ENCODE measurements at regions not wholly inside any gene's neighbourhood (a gene's known extent, or its start where the extent isn't known, plus 50 kb on each side); places are given as distances from the start of the nearest gene placed in this dataset.

DNA sequence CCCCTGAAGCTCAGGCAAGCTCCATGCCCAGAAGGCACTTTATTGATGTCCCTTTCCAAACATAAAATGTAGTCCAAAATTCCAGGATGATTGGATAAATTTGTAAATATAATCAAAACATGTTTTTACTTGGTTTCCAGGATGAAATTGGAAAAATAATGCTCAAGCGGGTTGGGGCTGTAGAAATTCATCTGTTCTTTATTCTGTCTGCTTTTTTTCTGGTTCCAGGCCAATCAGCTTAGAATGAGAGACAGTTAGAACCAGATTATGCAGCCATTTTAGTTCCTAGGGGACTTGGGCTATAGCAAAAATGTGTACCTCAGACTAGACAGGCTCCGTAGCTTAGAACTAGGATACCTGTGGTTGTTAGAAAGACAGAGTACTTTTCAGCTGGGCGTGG, 450.8 kb downstream of the MCTP2 start:
- TF ChIP-seq, protein P1, sequence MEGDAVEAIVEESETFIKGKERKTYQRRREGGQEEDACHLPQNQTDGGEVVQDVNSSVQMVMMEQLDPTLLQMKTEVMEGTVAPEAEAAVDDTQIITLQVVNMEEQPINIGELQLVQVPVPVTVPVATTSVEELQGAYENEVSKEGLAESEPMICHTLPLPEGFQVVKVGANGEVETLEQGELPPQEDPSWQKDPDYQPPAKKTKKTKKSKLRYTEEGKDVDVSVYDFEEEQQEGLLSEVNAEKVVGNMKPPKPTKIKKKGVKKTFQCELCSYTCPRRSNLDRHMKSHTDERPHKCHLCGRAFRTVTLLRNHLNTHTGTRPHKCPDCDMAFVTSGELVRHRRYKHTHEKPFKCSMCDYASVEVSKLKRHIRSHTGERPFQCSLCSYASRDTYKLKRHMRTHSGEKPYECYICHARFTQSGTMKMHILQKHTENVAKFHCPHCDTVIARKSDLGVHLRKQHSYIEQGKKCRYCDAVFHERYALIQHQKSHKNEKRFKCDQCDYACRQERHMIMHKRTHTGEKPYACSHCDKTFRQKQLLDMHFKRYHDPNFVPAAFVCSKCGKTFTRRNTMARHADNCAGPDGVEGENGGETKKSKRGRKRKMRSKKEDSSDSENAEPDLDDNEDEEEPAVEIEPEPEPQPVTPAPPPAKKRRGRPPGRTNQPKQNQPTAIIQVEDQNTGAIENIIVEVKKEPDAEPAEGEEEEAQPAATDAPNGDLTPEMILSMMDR (IDR thresholded peaks at IDR 0.05): no peak
- TF ChIP-seq SMAD3 (CRISPR knock-in tag; IDR thresholded peaks at IDR 0.05; ENCODE audit: borderline replicate concordance) (no peak), TCF7 (CRISPR knock-in tag; IDR thresholded peaks at IDR 0.05; ENCODE audit: low read depth) (no peak), NFYB (CRISPR knock-in tag; conservative IDR thresholded peaks at IDR 0.05; ENCODE audit: low read depth) (no peak), SP1 (CRISPR knock-in tag; conservative IDR thresholded peaks at IDR 0.05) (no peak), CREB1 (CRISPR knock-in tag; IDR thresholded peaks at IDR 0.05) (no peak), NR3C1 (CRISPR knock-in tag; conservative IDR thresholded peaks at IDR 0.05; ENCODE audit: low read depth) (no peak)
- TF ChIP-seq, protein P2, sequence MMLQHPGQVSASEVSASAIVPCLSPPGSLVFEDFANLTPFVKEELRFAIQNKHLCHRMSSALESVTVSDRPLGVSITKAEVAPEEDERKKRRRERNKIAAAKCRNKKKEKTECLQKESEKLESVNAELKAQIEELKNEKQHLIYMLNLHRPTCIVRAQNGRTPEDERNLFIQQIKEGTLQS (CRISPR knock-in tag; conservative IDR thresholded peaks at IDR 0.05): no peak
- TF ChIP-seq, protein P3, sequence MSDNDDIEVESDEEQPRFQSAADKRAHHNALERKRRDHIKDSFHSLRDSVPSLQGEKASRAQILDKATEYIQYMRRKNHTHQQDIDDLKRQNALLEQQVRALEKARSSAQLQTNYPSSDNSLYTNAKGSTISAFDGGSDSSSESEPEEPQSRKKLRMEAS (CRISPR knock-in tag; IDR thresholded peaks at IDR 0.05): no peak
- TF ChIP-seq, protein P4, sequence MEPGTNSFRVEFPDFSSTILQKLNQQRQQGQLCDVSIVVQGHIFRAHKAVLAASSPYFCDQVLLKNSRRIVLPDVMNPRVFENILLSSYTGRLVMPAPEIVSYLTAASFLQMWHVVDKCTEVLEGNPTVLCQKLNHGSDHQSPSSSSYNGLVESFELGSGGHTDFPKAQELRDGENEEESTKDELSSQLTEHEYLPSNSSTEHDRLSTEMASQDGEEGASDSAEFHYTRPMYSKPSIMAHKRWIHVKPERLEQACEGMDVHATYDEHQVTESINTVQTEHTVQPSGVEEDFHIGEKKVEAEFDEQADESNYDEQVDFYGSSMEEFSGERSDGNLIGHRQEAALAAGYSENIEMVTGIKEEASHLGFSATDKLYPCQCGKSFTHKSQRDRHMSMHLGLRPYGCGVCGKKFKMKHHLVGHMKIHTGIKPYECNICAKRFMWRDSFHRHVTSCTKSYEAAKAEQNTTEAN (CRISPR knock-in tag; IDR thresholded peaks at IDR 0.05): no peak
- TF ChIP-seq, protein P5, sequence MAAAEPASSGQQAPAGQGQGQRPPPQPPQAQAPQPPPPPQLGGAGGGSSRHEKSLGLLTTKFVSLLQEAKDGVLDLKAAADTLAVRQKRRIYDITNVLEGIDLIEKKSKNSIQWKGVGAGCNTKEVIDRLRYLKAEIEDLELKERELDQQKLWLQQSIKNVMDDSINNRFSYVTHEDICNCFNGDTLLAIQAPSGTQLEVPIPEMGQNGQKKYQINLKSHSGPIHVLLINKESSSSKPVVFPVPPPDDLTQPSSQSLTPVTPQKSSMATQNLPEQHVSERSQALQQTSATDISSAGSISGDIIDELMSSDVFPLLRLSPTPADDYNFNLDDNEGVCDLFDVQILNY (CRISPR knock-in tag; IDR thresholded peaks at IDR 0.05): no peak
- TF ChIP-seq, protein P6, sequence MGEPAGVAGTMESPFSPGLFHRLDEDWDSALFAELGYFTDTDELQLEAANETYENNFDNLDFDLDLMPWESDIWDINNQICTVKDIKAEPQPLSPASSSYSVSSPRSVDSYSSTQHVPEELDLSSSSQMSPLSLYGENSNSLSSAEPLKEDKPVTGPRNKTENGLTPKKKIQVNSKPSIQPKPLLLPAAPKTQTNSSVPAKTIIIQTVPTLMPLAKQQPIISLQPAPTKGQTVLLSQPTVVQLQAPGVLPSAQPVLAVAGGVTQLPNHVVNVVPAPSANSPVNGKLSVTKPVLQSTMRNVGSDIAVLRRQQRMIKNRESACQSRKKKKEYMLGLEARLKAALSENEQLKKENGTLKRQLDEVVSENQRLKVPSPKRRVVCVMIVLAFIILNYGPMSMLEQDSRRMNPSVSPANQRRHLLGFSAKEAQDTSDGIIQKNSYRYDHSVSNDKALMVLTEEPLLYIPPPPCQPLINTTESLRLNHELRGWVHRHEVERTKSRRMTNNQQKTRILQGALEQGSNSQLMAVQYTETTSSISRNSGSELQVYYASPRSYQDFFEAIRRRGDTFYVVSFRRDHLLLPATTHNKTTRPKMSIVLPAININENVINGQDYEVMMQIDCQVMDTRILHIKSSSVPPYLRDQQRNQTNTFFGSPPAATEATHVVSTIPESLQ (CRISPR knock-in tag; IDR thresholded peaks at IDR 0.05): no peak
